PC-3 (cell line): ENCODE measurements at regions not wholly inside any gene's neighbourhood (a gene's known extent, or its start where the extent isn't known, plus 50 kb on each side); places are given as distances from the start of the nearest gene placed in this dataset.

Experiments used
- ATAC-seq: fragments of 200-7000 bp; cut with Tn5 transposase; 2 replicates; pipeline ENCODE4 v1.9.1; 2020; ENCODE audit warnings: mild to moderate bottlenecking, moderate library complexity
- BruUV-seq: library from RNA; stranded (reverse); fragments of 400-500 nt; replicated peaks from 2 replicates; lab custom pipeline; 2021; lab: Mats Ljungman, UMichigan
- CTCF ChIA-PET: fragments of 300-600 bp; sonication (Branson Sonifier 250); formaldehyde crosslinking; loops from one replicate; lab custom pipeline; 2022; ENCODE audit warnings: antibody characterized with exemption; lab: Charles Lee
- POLR2A ChIA-PET: fragments of 300-600 bp; sonication (Branson Sonifier 250); formaldehyde crosslinking; loops from one replicate; lab custom pipeline; 2022; ENCODE audit warnings: antibody characterized with exemption; ENCODE audit not compliant: unreplicated experiment; lab: Charles Lee
- DNase-seq: peaks from one replicate; pipeline ENCODE4 v3.0.0-alpha.2; 2015
- H2AFZ ChIP-seq: fragments of 300-600 bp; sonication (generic); 2 replicates; pipeline ENCODE4 v1.6.0; 2016; ENCODE audit warnings: antibody characterized with exemption, low read length
- H3F3A ChIP-seq: fragments of 300-600 bp; sonication (generic); one replicate; pipeline ENCODE4 v1.6.0; 2017; ENCODE audit warnings: antibody characterized with exemption, low read length, control low read depth, mild to moderate bottlenecking; ENCODE audit not compliant: unreplicated experiment
- H3K27ac ChIP-seq: fragments of 300-600 bp; sonication (generic); 2 replicates; pipeline ENCODE4 v1.5.1; 2016; ENCODE audit warnings: mild to moderate bottlenecking, low read length
- H3K27me3 ChIP-seq: fragments of 300-600 bp; sonication (generic); 2 replicates; pipeline ENCODE4 v1.6.1; 2016; ENCODE audit warnings: low read length, mixed read lengths
- H3K36me3 ChIP-seq: fragments of 300-600 bp; sonication (generic); 2 replicates; pipeline ENCODE4 v1.6.1; 2016; ENCODE audit warnings: low read depth, mixed run types, low read length, mixed read lengths
- H3K4me1 ChIP-seq: fragments of 300-600 bp; sonication (generic); 2 replicates; pipeline ENCODE4 v1.5.1; 2016; ENCODE audit warnings: low read length; ENCODE audit not compliant: insufficient read depth
- H3K4me2 ChIP-seq: fragments of 300-600 bp; sonication (generic); 2 replicates; pipeline ENCODE4 v1.6.0; 2016; ENCODE audit warnings: low read length
- H3K4me3 ChIP-seq: fragments of 300-600 bp; sonication (generic); 2 replicates; pipeline ENCODE4 v1.5.1; 2016; ENCODE audit warnings: mild to moderate bottlenecking, low read length, mixed read lengths
- H3K79me2 ChIP-seq: fragments of 300-600 bp; sonication (generic); 2 replicates; pipeline ENCODE4 v1.6.1; 2017; ENCODE audit warnings: low read length, mixed read lengths
- H3K9ac ChIP-seq: fragments of 300-600 bp; sonication (generic); 2 replicates; pipeline ENCODE4 v1.6.0; 2016; ENCODE audit warnings: mild to moderate bottlenecking, low read length
- H3K9me2 ChIP-seq: fragments of 300-600 bp; sonication (generic); replicated peaks from 2 replicates; pipeline ENCODE4 v1.6.1; 2016; ENCODE audit warnings: mixed run types, low read length, mixed read lengths
- H3K9me3 ChIP-seq: fragments of 300-600 bp; sonication (generic); 2 replicates; pipeline ENCODE4 v1.6.1; 2016; ENCODE audit warnings: low read length, mixed read lengths
- H4K20me1 ChIP-seq: fragments of 300-600 bp; sonication (generic); 2 replicates; pipeline ENCODE4 v1.6.1; 2016; ENCODE audit warnings: low read length, mixed read lengths
- CTCF ChIP-seq: fragments of 300-600 bp; sonication (generic); conservative IDR thresholded peaks from 2 replicates; pipeline ENCODE4 v1.5.1; 2017; ENCODE audit warnings: antibody characterized with exemption, low read depth, mild to moderate bottlenecking, low read length
- EZH2 ChIP-seq: fragments of 300-600 bp; sonication (generic); IDR thresholded peaks from one replicate; pipeline ENCODE4 v1.6.1; 2017; ENCODE audit warnings: antibody characterized with exemption, mild to moderate bottlenecking, low read length; ENCODE audit not compliant: unreplicated experiment
- EZH2phosphoT487 ChIP-seq: fragments of 300-600 bp; sonication (generic); IDR thresholded peaks from 2 replicates; pipeline ENCODE4 v1.6.1; 2018; ENCODE audit warnings: mild to moderate bottlenecking, antibody characterized with exemption, low read length, borderline replicate concordance
- intact Hi-C: fragments of 100-400 bp; cut with micrococcal nuclease; formaldehyde crosslinking; loops from 2 replicates; pipeline ENCODE4 v1.9.0; 2023

GRCh38 chr11:116457336-116458007, 315.3 kb downstream of the BUD13 start:
- no peak overlapping the region for H3K4me3 ChIP-seq
- no peaks in the 10 kb centered on the region for H3K36me3 ChIP-seq
- no peaks in the 10 kb centered on the region for H4K20me1 ChIP-seq
- ChIA-PET CTCF (no interaction called here), POLR2A (no interaction called here)
- H3K4me1 ChIP-seq, result no peaks in the 10 kb centered on the region
- no peaks in the 10 kb centered on the region for H3K9me3 ChIP-seq
- intact Hi-C loops, result no loop called here
- no peaks in the 10 kb centered on the region for H3K9me2 ChIP-seq
- H3K79me2 ChIP-seq, result no peaks in the 10 kb centered on the region
- no peak overlapping the region for H2AFZ ChIP-seq
- BruUV-seq, result no TSS peak
- H3K27ac ChIP-seq, result no peak overlapping the region
- H3K27me3 ChIP-seq, result peaks cover 35% of the 10 kb centered on the region
- ATAC-seq (no peak), DNase-seq (no peak)
- no peaks in the 10 kb centered on the region for H3F3A ChIP-seq
- no peak overlapping the region for H3K9ac ChIP-seq
- TF ChIP-seq EZH2 (no peak), CTCF (no peak), EZH2phosphoT487 (no peak)
- no peak overlapping the region for H3K4me2 ChIP-seq

GRCh38 chr11:116454951-116455350, 317.8 kb downstream of the BUD13 start:
- ATAC-seq, result no peak
- Histone ChIP-seq H3K4me3 (no peak overlapping the region), H3F3A (no peaks in the 10 kb centered on the region), H3K36me3 (no peaks in the 10 kb centered on the region), H3K4me1 (no peaks in the 10 kb centered on the region), H4K20me1 (no peaks in the 10 kb centered on the region), H3K4me2 (no peak overlapping the region), H3K9ac (no peak overlapping the region), H3K27ac (no peak overlapping the region), H3K79me2 (no peaks in the 10 kb centered on the region), H3K9me2 (no peaks in the 10 kb centered on the region), H3K27me3 (peaks cover 24% of the 10 kb centered on the region; the same call in 1 of the 2 replicates), H3K9me3 (no peaks in the 10 kb centered on the region), H2AFZ (no peak overlapping the region)
- BruUV-seq, result no TSS peak
- POLR2A ChIA-PET, result no interaction called here
- no peak for DNase-seq
- intact Hi-C loops, result no loop called here
- TF ChIP-seq EZH2, result no peak
- CTCF ChIA-PET, result no interaction called here

GRCh38 chr11:116454020-116454645, 318.7 kb downstream of the BUD13 start:
- POLR2A ChIA-PET, result no interaction called here
- no TSS peak for BruUV-seq
- intact Hi-C loops, result no loop called here
- Histone ChIP-seq H3K9me3 (no peaks in the 10 kb centered on the region), H4K20me1 (no peaks in the 10 kb centered on the region), H3K79me2 (no peaks in the 10 kb centered on the region), H3K27me3 (peaks cover 18% of the 10 kb centered on the region; the same call in 1 of the 2 replicates), H3K4me3 (no peak overlapping the region), H3K9me2 (no peaks in the 10 kb centered on the region), H2AFZ (no peak overlapping the region), H3F3A (no peaks in the 10 kb centered on the region), H3K9ac (no peak overlapping the region), H3K4me2 (no peak overlapping the region), H3K27ac (no peak overlapping the region), H3K36me3 (no peaks in the 10 kb centered on the region), H3K4me1 (no peaks in the 10 kb centered on the region)
- ATAC-seq (peak; percentile 42), DNase-seq (peak; percentile 52)
- TF ChIP-seq EZH2 (no peak), CTCF (peak; percentile 58)
- CTCF ChIA-PET, result no interaction called here
